Activated B cell treated with CpG ODN at 0.5 μM for 24 hours (primary cell): ENCODE measurements at regions not wholly inside any gene's neighbourhood (a gene's known extent, or its start where the extent isn't known, plus 50 kb on each side); places are given as distances from the start of the nearest gene placed in this dataset.

Experiments used
- ATAC-seq: fragments of 200-7000 bp; cut with Tn5 transposase; one replicate; pipeline ENCODE4 v1.10.0; 2021; ENCODE audit warnings: low read depth, mild to moderate bottlenecking, moderate library complexity
- CTCF ChIA-PET: fragments of 350-600 bp; sonication (Branson Sonifier 250); formaldehyde crosslinking; loops from one replicate; lab custom pipeline; 2021; ENCODE audit warnings: antibody characterized with exemption; lab: Charles Lee
- POLR2A ChIA-PET: fragments of 350-600 bp; sonication (Branson Sonifier 250); formaldehyde crosslinking; loops from one replicate; lab custom pipeline; 2021; ENCODE audit warnings: antibody characterized with exemption; lab: Charles Lee
- DNase-seq: peaks from one replicate; pipeline ENCODE4 v3.0.0; 2022
- H3K27ac Mint-ChIP-seq: one replicate; pipeline ENCODE4 v1.8.0; 2020; ENCODE audit warnings: mixed read lengths
- H3K27me3 Mint-ChIP-seq: one replicate; pipeline ENCODE4 v1.8.0; 2021; ENCODE audit warnings: mixed read lengths
- H3K36me3 Mint-ChIP-seq: one replicate; pipeline ENCODE4 v1.8.0; 2021; ENCODE audit warnings: low read depth, mixed read lengths
- H3K4me1 Mint-ChIP-seq: one replicate; pipeline ENCODE4 v1.8.0; 2021; ENCODE audit warnings: mixed read lengths
- H3K4me3 Mint-ChIP-seq: one replicate; pipeline ENCODE4 v1.8.0; 2020; ENCODE audit warnings: mild to moderate bottlenecking, mixed read lengths
- H3K9me3 Mint-ChIP-seq: one replicate; pipeline ENCODE4 v1.8.0; 2020; ENCODE audit warnings: mixed read lengths
- CTCF ChIP-seq: fragments of 200-600 bp; IDR thresholded peaks from one replicate; pipeline ENCODE4 v1.8.0; 2022; ENCODE audit warnings: antibody characterized with exemption, mild to moderate bottlenecking
- intact Hi-C: fragments of 100-400 bp; cut with micrococcal nuclease; formaldehyde crosslinking; loops from one replicate; pipeline ENCODE4 v1.15.1; 2024

GRCh38 chr4:18242919-18243693 is 221.6 kb upstream of the LCORL start:
- ChIA-PET CTCF (no interaction called here), POLR2A (no interaction called here)
- no peaks in the 10 kb centered on the region for H3K4me1 Mint-ChIP-seq
- no peaks in the 10 kb centered on the region for H3K36me3 Mint-ChIP-seq
- no peak for ATAC-seq
- intact Hi-C loops, result no loop called here
- no peaks in the 10 kb centered on the region for H3K9me3 Mint-ChIP-seq
- no peak for TF ChIP-seq CTCF
- no peak overlapping the region for H3K4me3 Mint-ChIP-seq
- DNase-seq, result no peak
- no peaks in the 10 kb centered on the region for H3K27me3 Mint-ChIP-seq
- no peak overlapping the region for H3K27ac Mint-ChIP-seq

- Mint-ChIP-seq H3K27ac (no peak overlapping the region), H3K27me3 (no peaks in the 10 kb centered on the region), H3K9me3 (no peaks in the 10 kb centered on the region), H3K4me1 (no peaks in the 10 kb centered on the region), H3K4me3 (no peak overlapping the region), H3K36me3 (no peaks in the 10 kb centered on the region)
- no peak for ATAC-seq
- no peak for DNase-seq
- ChIA-PET POLR2A (no interaction called here), CTCF (no interaction called here)
- TF ChIP-seq CTCF, result no peak
- intact Hi-C loops, result no loop called here
Measured at GRCh38 chr4:18241727-18242126, 220.2 kb upstream of the LCORL start.

- H3K9me3 Mint-ChIP-seq, result peaks cover 7% of the 10 kb centered on the region
- H3K4me3 Mint-ChIP-seq, result no peak overlapping the region
- CTCF ChIA-PET, result no interaction called here
- H3K4me1 Mint-ChIP-seq, result no peaks in the 10 kb centered on the region
- H3K27me3 Mint-ChIP-seq, result no peaks in the 10 kb centered on the region
- intact Hi-C loops, result no loop called here
- POLR2A ChIA-PET, result no interaction called here
- no peaks in the 10 kb centered on the region for H3K36me3 Mint-ChIP-seq
- DNase-seq (no peak), ATAC-seq (no peak)
- no peak for TF ChIP-seq CTCF
- no peak overlapping the region for H3K27ac Mint-ChIP-seq
Measured at GRCh38 chr4:18234108-18234507, 212.6 kb upstream of the LCORL start.

- no peak overlapping the region for H3K27ac Mint-ChIP-seq
- no peaks in the 10 kb centered on the region for H3K36me3 Mint-ChIP-seq
- H3K27me3 Mint-ChIP-seq, result no peaks in the 10 kb centered on the region
- no peak overlapping the region for H3K4me3 Mint-ChIP-seq
- CTCF ChIA-PET, result no interaction called here
- no peak for DNase-seq
- TF ChIP-seq CTCF, result no peak
- peaks cover 14% of the 10 kb centered on the region for H3K9me3 Mint-ChIP-seq
- POLR2A ChIA-PET, result no interaction called here
- intact Hi-C loops, result no loop called here
- no peaks in the 10 kb centered on the region for H3K4me1 Mint-ChIP-seq
- no peak for ATAC-seq
Measured at GRCh38 chr4:18231726-18232125, 210.2 kb upstream of the LCORL start.

- POLR2A ChIA-PET, result no interaction called here
- intact Hi-C loops, result no loop called here
Measured at GRCh38 chr4:18227880-18228279, 206.3 kb upstream of the LCORL start.

More at GRCh38 chr4:18227880-18228279, 206.3 kb upstream of the LCORL start:
- H3K9me3 Mint-ChIP-seq, result peaks cover 14% of the 10 kb centered on the region
- ATAC-seq (no peak), DNase-seq (no peak)
- CTCF ChIA-PET, result interaction anchor here (0.5 kb wide), 1 partner anchor 117 kb away, joined by 3 read pairs; no protein-coding TSS in a partner anchor
- no peaks in the 10 kb centered on the region for H3K27me3 Mint-ChIP-seq
- no peak for TF ChIP-seq CTCF
- no peaks in the 10 kb centered on the region for H3K4me1 Mint-ChIP-seq
- H3K27ac Mint-ChIP-seq, result no peak overlapping the region
- H3K4me3 Mint-ChIP-seq, result no peak overlapping the region
- no peaks in the 10 kb centered on the region for H3K36me3 Mint-ChIP-seq
